ENCODE measurements at regions not wholly inside any gene's neighbourhood (a gene's known extent, or its start where the extent isn't known, plus 50 kb on each side); places are given as distances from the start of the nearest gene placed in this dataset.

- no peak for TF ChIP-seq CTCF (IDR thresholded peaks at IDR 0.05; ENCODE audit: control extremely low read depth, extremely low read depth)
- Histone ChIP-seq H3K4me1 (ENCODE audit: control insufficient read depth in 5 of 5, insufficient read depth in 5 of 5, low read length in 5 of 5) (no peaks in the 10 kb centered on the region), H3K9ac (ENCODE audit: insufficient read depth in 1 of 2, low read length in 2 of 2) (no peak overlapping the region), H3K9me3 (ENCODE audit: control insufficient read depth in 4 of 4, insufficient read depth in 3 of 4, low read length in 3 of 4) (peaks cover 0 to 2% (median 0%) of the 10 kb centered on the region in 4 donors), H3K27me3 (ENCODE audit: control insufficient read depth in 3 of 3, insufficient read depth in 3 of 3, low read length in 2 of 3) (no peaks in the 10 kb centered on the region), H3K4me3 (no peak overlapping the region), H3K36me3 (ENCODE audit: control insufficient read depth in 4 of 4, insufficient read depth in 4 of 4, low read length in 4 of 4) (no peaks in the 10 kb centered on the region), H3K27ac (ENCODE audit: low read depth in 1 of 2, low read length in 1 of 2) (no peak overlapping the region)
- ATAC-seq (ENCODE audit: insufficient read depth, low FRiP score) (no peak), DNase-seq (no peak)
- 68 to 83% methylated on average over 1 of the region's 1 CpG for WGBS, 2 donors
Observed at GRCh38 chr14:46352844-46353243, 298.7 kb downstream of the RPL10L start.

- Histone ChIP-seq H3K27me3 (ENCODE audit: control insufficient read depth in 3 of 3, insufficient read depth in 3 of 3, low read length in 2 of 3) (no peaks in the 10 kb centered on the region), H3K4me1 (ENCODE audit: control insufficient read depth in 5 of 5, insufficient read depth in 5 of 5, low read length in 5 of 5) (no peaks in the 10 kb centered on the region), H3K4me3 (no peak overlapping the region), H3K9me3 (ENCODE audit: control insufficient read depth in 4 of 4, insufficient read depth in 3 of 4, low read length in 3 of 4) (peaks cover 0 to 2% (median 0%) of the 10 kb centered on the region in 4 donors), H3K27ac (ENCODE audit: low read depth in 1 of 2, low read length in 1 of 2) (no peak overlapping the region), H3K9ac (ENCODE audit: insufficient read depth in 1 of 2, low read length in 2 of 2) (no peak overlapping the region), H3K36me3 (ENCODE audit: control insufficient read depth in 4 of 4, insufficient read depth in 4 of 4, low read length in 4 of 4) (no peaks in the 10 kb centered on the region)
- peak in 2 of 3 donors; percentile 10 to 23 for DNase-seq
- no peak for TF ChIP-seq CTCF (IDR thresholded peaks at IDR 0.05; ENCODE audit: control extremely low read depth, extremely low read depth)
- WGBS, 2 donors, result 45 to 48% methylated on average over 4 of the region's 4 CpGs
- ATAC-seq (ENCODE audit: insufficient read depth, low FRiP score), result peak; percentile 42
Observed at GRCh38 chr14:46344327-46344937, 307.1 kb downstream of the RPL10L start.

GRCh38 chr14:46325777-46326176, 325.8 kb downstream of the RPL10L start:
- DNase-seq, result no peak
- Histone ChIP-seq H3K4me1 (ENCODE audit: control insufficient read depth in 5 of 5, insufficient read depth in 5 of 5, low read length in 5 of 5) (peaks cover 0 to 14% (median 0%) of the 10 kb centered on the region in 5 donors), H3K27me3 (ENCODE audit: control insufficient read depth in 3 of 3, insufficient read depth in 3 of 3, low read length in 2 of 3) (no peaks in the 10 kb centered on the region), H3K9ac (ENCODE audit: insufficient read depth in 1 of 2, low read length in 2 of 2) (no peak overlapping the region), H3K4me3 (no peak overlapping the region), H3K27ac (ENCODE audit: low read depth in 1 of 2, low read length in 1 of 2) (no peak overlapping the region), H3K36me3 (ENCODE audit: control insufficient read depth in 4 of 4, insufficient read depth in 4 of 4, low read length in 4 of 4) (no peaks in the 10 kb centered on the region), H3K9me3 (ENCODE audit: control insufficient read depth in 4 of 4, insufficient read depth in 3 of 4, low read length in 3 of 4) (no peaks in the 10 kb centered on the region)
- no peak for ATAC-seq (ENCODE audit: insufficient read depth, low FRiP score)
- TF ChIP-seq CTCF (IDR thresholded peaks at IDR 0.05; ENCODE audit: control extremely low read depth, extremely low read depth), result no peak
- WGBS, 2 donors, result 72 to 76% methylated on average over 2 of the region's 2 CpGs

GRCh38 chr14:46325157-46325556, 326.4 kb downstream of the RPL10L start:
- no peaks in the 10 kb centered on the region for H3K9me3 ChIP-seq (ENCODE audit: control insufficient read depth in 4 of 4, insufficient read depth in 3 of 4, low read length in 3 of 4)
- no peak overlapping the region for H3K4me3 ChIP-seq
- no peak for TF ChIP-seq CTCF (IDR thresholded peaks at IDR 0.05; ENCODE audit: control extremely low read depth, extremely low read depth)
- ATAC-seq (ENCODE audit: insufficient read depth, low FRiP score), result no peak
- H3K9ac ChIP-seq (ENCODE audit: insufficient read depth in 1 of 2, low read length in 2 of 2), result no peak overlapping the region
- H3K27ac ChIP-seq (ENCODE audit: low read depth in 1 of 2, low read length in 1 of 2), result no peak overlapping the region
- no peaks in the 10 kb centered on the region for H3K27me3 ChIP-seq (ENCODE audit: control insufficient read depth in 3 of 3, insufficient read depth in 3 of 3, low read length in 2 of 3)
- H3K4me1 ChIP-seq (ENCODE audit: control insufficient read depth in 5 of 5, insufficient read depth in 5 of 5, low read length in 5 of 5), result peaks cover 0 to 14% (median 0%) of the 10 kb centered on the region in 5 donors
- H3K36me3 ChIP-seq (ENCODE audit: control insufficient read depth in 4 of 4, insufficient read depth in 4 of 4, low read length in 4 of 4), result no peaks in the 10 kb centered on the region
- 70 to 85% methylated on average over 5 of the region's 5 CpGs for WGBS, 2 donors
- no peak for DNase-seq

All from lung (tissue), 11 donors.